K562 (cell line): ENCODE measurements at regions not wholly inside any gene's neighbourhood (a gene's known extent, or its start where the extent isn't known, plus 50 kb on each side); places are given as distances from the start of the nearest gene placed in this dataset.

ENCODE experiments used
- ATAC-seq: fragments of 200-7000 bp; cut with Tn5 transposase; 3 replicates; pipeline ENCODE4 v1.9.1; 2020; ENCODE audit warnings: moderate library complexity
- BruUV-seq: library from RNA; stranded (reverse); fragments of 400-500 nt; replicated peaks from 2 replicates; lab custom pipeline; 2021; lab: Mats Ljungman, UMichigan
- CTCF ChIA-PET: fragments of 300-600 bp; formaldehyde crosslinking; extraction: SDS; loops from one replicate; lab custom pipeline; 2021; ENCODE audit warnings: low intra/inter-chr PET ratio; lab: Yijun Ruan, JAX
- POLR2A ChIA-PET: fragments of 300-600, 350-650 bp; sonication (Branson Sonifier 250); formaldehyde crosslinking; extraction: SDS; loops from one replicate; lab custom pipeline; 2021; ENCODE audit warnings: antibody characterized with exemption, inconsistent platforms; lab: Yijun Ruan, JAX
- DNase-seq, 4 experiments: peaks; one replicate each; pipeline versions ENCODE4 v3.0.0 to v3.0.0-alpha.2; 2011 to 2018; ENCODE audit warnings: low spot score in 3 of 4, mixed read lengths in 3 of 4; ENCODE audit errors: extremely low read depth in 1 of 4
- FAIRE-seq: peaks from 2 replicates; lab custom pipeline; 2011; peaks lifted over from hg19 to GRCh38; lab: Jason Lieb, UNC
- H2AFZ ChIP-seq: 2 replicates; pipeline ENCODE4 v1.6.0; 2011; ENCODE audit warnings: low read depth, low read length, control low read depth, inconsistent platforms
- H3K27ac ChIP-seq: fragments of 200-600 bp; 3 replicates; pipeline ENCODE4 v1.8.0; 2011; ENCODE audit warnings: low read depth, mild to moderate bottlenecking, control low read depth, inconsistent platforms, low read length, moderate library complexity, mixed read lengths; ENCODE audit errors: extremely low read depth
- H3K27me3 ChIP-seq, 2 experiments: fragments of 300-600 bp in 1 of 2; 2 replicates in 1 of 2; 3 replicates in 1 of 2; pipeline versions ENCODE4 v1.6.0 to v1.8.0; 2011; ENCODE audit warnings: inconsistent platforms in 2 of 2, low read length in 2 of 2, mild to moderate bottlenecking in 1 of 2, mixed read lengths in 1 of 2, moderate library complexity in 1 of 2; ENCODE audit not compliant: control insufficient read depth in 2 of 2, insufficient read depth in 2 of 2
- H3K36me3 ChIP-seq: fragments of 300-600 bp; 3 replicates; pipeline ENCODE4 v1.8.0; 2011; ENCODE audit warnings: mild to moderate bottlenecking, low read length, inconsistent platforms; ENCODE audit not compliant: control insufficient read depth, insufficient read depth
- H3K4me1 ChIP-seq, 2 experiments: fragments of 200-600 bp in 1 of 2; replicated peaks in 1 of 2; 2 replicates in 1 of 2; 3 replicates in 1 of 2; pipeline versions ENCODE4 v1.5.1 to v1.8.0; 2011; ENCODE audit warnings: inconsistent platforms in 2 of 2, low read length in 2 of 2, mild to moderate bottlenecking in 1 of 2, mixed read lengths in 1 of 2, moderate library complexity in 1 of 2; ENCODE audit not compliant: control insufficient read depth in 2 of 2, insufficient read depth in 2 of 2
- H3K4me2 ChIP-seq: 2 replicates; pipeline ENCODE4 v1.6.1; 2011; ENCODE audit warnings: low read length, control low read depth, inconsistent platforms, mixed read lengths; ENCODE audit not compliant: insufficient read depth
- H3K4me3 ChIP-seq: fragments of 200-600 bp; sonication (generic), shearing (Covaris generic); 2 replicates; pipeline ENCODE4 v1.5.1; 2016; ENCODE audit warnings: control low read depth, inconsistent platforms
- H3K79me2 ChIP-seq: fragments of 200-600 bp; 3 replicates; pipeline ENCODE4 v1.8.0; 2011; ENCODE audit warnings: low read length, inconsistent platforms; ENCODE audit not compliant: control insufficient read depth, insufficient read depth
- H3K9ac ChIP-seq, 2 experiments: 2 replicates each; pipeline versions ENCODE4 v1.6.0 to v1.6.1; 2011; ENCODE audit warnings: low read depth in 2 of 2, low read length in 2 of 2, control low read depth in 1 of 2, inconsistent platforms in 1 of 2, mild to moderate bottlenecking in 1 of 2, mixed read lengths in 1 of 2; ENCODE audit not compliant: insufficient read depth in 1 of 2
- H3K9me1 ChIP-seq: one replicate; pipeline ENCODE4 v1.6.0; 2011; ENCODE audit warnings: inconsistent platforms, mild to moderate bottlenecking, low read length, moderate library complexity; ENCODE audit not compliant: control insufficient read depth, insufficient read depth
- H3K9me3 ChIP-seq: replicated peaks from 2 replicates; pipeline ENCODE4 v1.5.1; 2011; ENCODE audit warnings: low read depth, low read length, inconsistent platforms; ENCODE audit not compliant: control insufficient read depth, insufficient read depth
- H4K20me1 ChIP-seq: replicated peaks from 2 replicates; pipeline ENCODE4 v1.6.1; 2011; ENCODE audit warnings: low read length, inconsistent platforms, mixed read lengths; ENCODE audit not compliant: control insufficient read depth, insufficient read depth
- BHLHE40 ChIP-seq: IDR thresholded peaks from 2 replicates; pipeline ENCODE4 v1.6.1; 2011; ENCODE audit warnings: low read length, improper control_type of control experiment
- CBFA2T2 ChIP-seq: fragments of 450-650 bp; conservative IDR thresholded peaks from 2 replicates; pipeline ENCODE4 v1.6.1; 2017; ENCODE audit warnings: mild to moderate bottlenecking
- NCOA2 ChIP-seq, 2 experiments: fragments of 450-650 bp; IDR thresholded peaks; 2 replicates each; pipeline ENCODE4 v1.6.1; 2018; ENCODE audit warnings: mild to moderate bottlenecking in 2 of 2, moderate library complexity in 1 of 2; ENCODE audit not compliant: partially characterized antibody in 2 of 2
- TRIM28 ChIP-seq: fragments of 450-650 bp; IDR thresholded peaks from 2 replicates; pipeline ENCODE4 v1.6.1; 2017
- ZFP30 ChIP-seq: fragments of 250-450 bp; sonication (Bioruptor Pico); IDR thresholded peaks from 2 replicates; pipeline ENCODE4 v1.8.0; 2022; ENCODE audit warnings: moderate library complexity, mild to moderate bottlenecking, inconsistent platforms, borderline replicate concordance
- ZNF696 ChIP-seq: fragments of 250-450 bp; sonication (Bioruptor Pico); conservative IDR thresholded peaks from 2 replicates; pipeline ENCODE4 v1.4.0; 2020; ENCODE audit warnings: mild to moderate bottlenecking, moderate library complexity
- WGBS: fragments of 100-300 bp; shearing (Covaris generic); methylation state at CpG from one replicate; pipeline ENCODE4 v1.1.6; 2016; ENCODE audit warnings: low coverage, mixed read lengths; ENCODE audit not compliant: insufficient coverage; ENCODE audit errors: missing lambda C conversion rate; 5-methylcytosine and 5-hydroxymethylcytosine counted together
- in situ Hi-C: fragments of 300-500 bp; cut with MboI; formaldehyde crosslinking; loops from 4 replicates; pipeline ENCODE4 v1.15.0; 2018; ENCODE audit warnings: inconsistent platforms, mixed read lengths
- intact Hi-C: fragments of 100-400 bp; cut with micrococcal nuclease; formaldehyde crosslinking; loops from 2 replicates; pipeline ENCODE4 v1.14.2; 2022
- TF ChIP-seq, protein P1 (sequence below): fragments of 200-600 bp; sonication (generic); IDR thresholded peaks from one replicate; pipeline ENCODE4 v1.6.1; 2012; ENCODE audit warnings: mild to moderate bottlenecking, low read depth, low read length, inconsistent platforms
- TF ChIP-seq, protein P2 (sequence below): sonication (generic); formaldehyde crosslinking; IDR thresholded peaks from 2 replicates; pipeline ENCODE4 v1.8.1; 2023; ENCODE audit warnings: mild to moderate bottlenecking, missing genetic modification reagents

DNA sequence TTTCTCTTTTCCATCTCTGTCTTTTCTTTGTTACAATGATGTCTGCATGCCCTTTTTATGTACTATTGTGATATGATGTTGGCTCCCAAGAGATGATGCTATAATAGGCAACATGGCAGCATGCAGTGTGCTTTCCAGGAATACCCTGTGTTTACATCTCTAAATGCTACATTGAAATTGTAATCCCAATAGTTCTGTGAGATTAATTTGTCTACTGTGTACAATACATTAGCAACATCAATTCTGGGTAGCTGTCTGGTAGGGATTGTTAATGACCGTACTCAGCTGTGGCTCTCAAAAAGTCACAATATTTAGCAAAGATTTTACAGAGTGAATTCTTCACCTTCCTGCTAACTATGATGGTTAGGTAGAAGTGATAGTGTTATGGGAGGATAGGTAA is 225.6 kb upstream of the MMS22L start:
- Histone ChIP-seq H3K4me2 (no peak overlapping the region), H3K27me3 (no peaks in the 10 kb centered on the region), H3K4me3 (no peak overlapping the region), H3K9me3 (no peaks in the 10 kb centered on the region), H3K27ac (no peak overlapping the region), H3K36me3 (no peaks in the 10 kb centered on the region), H2AFZ (no peak overlapping the region), H3K4me1 (no peaks in the 10 kb centered on the region), H3K79me2 (no peaks in the 10 kb centered on the region), H3K9me1 (no peaks in the 10 kb centered on the region), H4K20me1 (no peaks in the 10 kb centered on the region), H3K9ac (no peak overlapping the region)
- in situ Hi-C loops (no loop called here), intact Hi-C loops (no loop called here)
- ChIA-PET CTCF (no interaction called here), POLR2A (no interaction called here)
- WGBS: 0% methylated on average over 1 of the region's 1 CpG
- ATAC-seq (no peak), DNase-seq (no peak), FAIRE-seq (no peak)
- BruUV-seq: no TSS peak
- TF ChIP-seq ZNF696 (CRISPR knock-in tag) (no peak), CBFA2T2 (no peak), BHLHE40 (no peak), TRIM28 (no peak), ZFP30 (CRISPR knock-in tag) (no peak), NCOA2 (IDR thresholded peaks at IDR 0.05; ENCODE audit: partially characterized antibody in 2 of 2) (no peak)
- TF ChIP-seq, protein P1, sequence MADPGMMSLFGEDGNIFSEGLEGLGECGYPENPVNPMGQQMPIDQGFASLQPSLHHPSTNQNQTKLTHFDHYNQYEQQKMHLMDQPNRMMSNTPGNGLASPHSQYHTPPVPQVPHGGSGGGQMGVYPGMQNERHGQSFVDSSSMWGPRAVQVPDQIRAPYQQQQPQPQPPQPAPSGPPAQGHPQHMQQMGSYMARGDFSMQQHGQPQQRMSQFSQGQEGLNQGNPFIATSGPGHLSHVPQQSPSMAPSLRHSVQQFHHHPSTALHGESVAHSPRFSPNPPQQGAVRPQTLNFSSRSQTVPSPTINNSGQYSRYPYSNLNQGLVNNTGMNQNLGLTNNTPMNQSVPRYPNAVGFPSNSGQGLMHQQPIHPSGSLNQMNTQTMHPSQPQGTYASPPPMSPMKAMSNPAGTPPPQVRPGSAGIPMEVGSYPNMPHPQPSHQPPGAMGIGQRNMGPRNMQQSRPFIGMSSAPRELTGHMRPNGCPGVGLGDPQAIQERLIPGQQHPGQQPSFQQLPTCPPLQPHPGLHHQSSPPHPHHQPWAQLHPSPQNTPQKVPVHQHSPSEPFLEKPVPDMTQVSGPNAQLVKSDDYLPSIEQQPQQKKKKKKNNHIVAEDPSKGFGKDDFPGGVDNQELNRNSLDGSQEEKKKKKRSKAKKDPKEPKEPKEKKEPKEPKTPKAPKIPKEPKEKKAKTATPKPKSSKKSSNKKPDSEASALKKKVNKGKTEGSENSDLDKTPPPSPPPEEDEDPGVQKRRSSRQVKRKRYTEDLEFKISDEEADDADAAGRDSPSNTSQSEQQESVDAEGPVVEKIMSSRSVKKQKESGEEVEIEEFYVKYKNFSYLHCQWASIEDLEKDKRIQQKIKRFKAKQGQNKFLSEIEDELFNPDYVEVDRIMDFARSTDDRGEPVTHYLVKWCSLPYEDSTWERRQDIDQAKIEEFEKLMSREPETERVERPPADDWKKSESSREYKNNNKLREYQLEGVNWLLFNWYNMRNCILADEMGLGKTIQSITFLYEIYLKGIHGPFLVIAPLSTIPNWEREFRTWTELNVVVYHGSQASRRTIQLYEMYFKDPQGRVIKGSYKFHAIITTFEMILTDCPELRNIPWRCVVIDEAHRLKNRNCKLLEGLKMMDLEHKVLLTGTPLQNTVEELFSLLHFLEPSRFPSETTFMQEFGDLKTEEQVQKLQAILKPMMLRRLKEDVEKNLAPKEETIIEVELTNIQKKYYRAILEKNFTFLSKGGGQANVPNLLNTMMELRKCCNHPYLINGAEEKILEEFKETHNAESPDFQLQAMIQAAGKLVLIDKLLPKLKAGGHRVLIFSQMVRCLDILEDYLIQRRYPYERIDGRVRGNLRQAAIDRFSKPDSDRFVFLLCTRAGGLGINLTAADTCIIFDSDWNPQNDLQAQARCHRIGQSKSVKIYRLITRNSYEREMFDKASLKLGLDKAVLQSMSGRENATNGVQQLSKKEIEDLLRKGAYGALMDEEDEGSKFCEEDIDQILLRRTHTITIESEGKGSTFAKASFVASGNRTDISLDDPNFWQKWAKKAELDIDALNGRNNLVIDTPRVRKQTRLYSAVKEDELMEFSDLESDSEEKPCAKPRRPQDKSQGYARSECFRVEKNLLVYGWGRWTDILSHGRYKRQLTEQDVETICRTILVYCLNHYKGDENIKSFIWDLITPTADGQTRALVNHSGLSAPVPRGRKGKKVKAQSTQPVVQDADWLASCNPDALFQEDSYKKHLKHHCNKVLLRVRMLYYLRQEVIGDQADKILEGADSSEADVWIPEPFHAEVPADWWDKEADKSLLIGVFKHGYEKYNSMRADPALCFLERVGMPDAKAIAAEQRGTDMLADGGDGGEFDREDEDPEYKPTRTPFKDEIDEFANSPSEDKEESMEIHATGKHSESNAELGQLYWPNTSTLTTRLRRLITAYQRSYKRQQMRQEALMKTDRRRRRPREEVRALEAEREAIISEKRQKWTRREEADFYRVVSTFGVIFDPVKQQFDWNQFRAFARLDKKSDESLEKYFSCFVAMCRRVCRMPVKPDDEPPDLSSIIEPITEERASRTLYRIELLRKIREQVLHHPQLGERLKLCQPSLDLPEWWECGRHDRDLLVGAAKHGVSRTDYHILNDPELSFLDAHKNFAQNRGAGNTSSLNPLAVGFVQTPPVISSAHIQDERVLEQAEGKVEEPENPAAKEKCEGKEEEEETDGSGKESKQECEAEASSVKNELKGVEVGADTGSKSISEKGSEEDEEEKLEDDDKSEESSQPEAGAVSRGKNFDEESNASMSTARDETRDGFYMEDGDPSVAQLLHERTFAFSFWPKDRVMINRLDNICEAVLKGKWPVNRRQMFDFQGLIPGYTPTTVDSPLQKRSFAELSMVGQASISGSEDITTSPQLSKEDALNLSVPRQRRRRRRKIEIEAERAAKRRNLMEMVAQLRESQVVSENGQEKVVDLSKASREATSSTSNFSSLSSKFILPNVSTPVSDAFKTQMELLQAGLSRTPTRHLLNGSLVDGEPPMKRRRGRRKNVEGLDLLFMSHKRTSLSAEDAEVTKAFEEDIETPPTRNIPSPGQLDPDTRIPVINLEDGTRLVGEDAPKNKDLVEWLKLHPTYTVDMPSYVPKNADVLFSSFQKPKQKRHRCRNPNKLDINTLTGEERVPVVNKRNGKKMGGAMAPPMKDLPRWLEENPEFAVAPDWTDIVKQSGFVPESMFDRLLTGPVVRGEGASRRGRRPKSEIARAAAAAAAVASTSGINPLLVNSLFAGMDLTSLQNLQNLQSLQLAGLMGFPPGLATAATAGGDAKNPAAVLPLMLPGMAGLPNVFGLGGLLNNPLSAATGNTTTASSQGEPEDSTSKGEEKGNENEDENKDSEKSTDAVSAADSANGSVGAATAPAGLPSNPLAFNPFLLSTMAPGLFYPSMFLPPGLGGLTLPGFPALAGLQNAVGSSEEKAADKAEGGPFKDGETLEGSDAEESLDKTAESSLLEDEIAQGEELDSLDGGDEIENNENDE: no peak
- TF ChIP-seq, protein P2, sequence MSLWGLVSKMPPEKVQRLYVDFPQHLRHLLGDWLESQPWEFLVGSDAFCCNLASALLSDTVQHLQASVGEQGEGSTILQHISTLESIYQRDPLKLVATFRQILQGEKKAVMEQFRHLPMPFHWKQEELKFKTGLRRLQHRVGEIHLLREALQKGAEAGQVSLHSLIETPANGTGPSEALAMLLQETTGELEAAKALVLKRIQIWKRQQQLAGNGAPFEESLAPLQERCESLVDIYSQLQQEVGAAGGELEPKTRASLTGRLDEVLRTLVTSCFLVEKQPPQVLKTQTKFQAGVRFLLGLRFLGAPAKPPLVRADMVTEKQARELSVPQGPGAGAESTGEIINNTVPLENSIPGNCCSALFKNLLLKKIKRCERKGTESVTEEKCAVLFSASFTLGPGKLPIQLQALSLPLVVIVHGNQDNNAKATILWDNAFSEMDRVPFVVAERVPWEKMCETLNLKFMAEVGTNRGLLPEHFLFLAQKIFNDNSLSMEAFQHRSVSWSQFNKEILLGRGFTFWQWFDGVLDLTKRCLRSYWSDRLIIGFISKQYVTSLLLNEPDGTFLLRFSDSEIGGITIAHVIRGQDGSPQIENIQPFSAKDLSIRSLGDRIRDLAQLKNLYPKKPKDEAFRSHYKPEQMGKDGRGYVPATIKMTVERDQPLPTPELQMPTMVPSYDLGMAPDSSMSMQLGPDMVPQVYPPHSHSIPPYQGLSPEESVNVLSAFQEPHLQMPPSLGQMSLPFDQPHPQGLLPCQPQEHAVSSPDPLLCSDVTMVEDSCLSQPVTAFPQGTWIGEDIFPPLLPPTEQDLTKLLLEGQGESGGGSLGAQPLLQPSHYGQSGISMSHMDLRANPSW: no peak
